ENCODE measurements at regions not wholly inside any gene's neighbourhood (a gene's known extent, or its start where the extent isn't known, plus 50 kb on each side); places are given as distances from the start of the nearest gene placed in this dataset.
A peak's percentile ranks its signal among the peaks of the same experiment; 100 is the strongest.

DNA sequence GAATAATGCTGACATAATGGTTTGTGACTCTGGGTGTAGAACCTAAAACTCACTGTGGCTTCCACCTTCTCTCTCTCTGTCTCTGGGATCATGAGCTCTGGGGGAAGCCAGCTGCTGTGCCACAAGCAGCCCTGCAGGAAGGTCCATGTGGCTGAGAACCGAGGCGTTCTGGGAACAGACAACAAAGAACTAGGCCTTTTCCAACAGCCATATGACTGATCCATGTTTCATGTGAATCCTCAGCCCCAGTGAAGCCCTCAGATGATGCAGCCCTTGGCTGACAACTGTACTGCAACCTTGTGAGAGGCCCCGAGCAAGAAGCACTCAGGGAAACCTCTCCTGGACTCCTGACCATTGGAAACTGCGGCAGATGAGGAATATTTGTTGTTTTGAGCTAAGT lies 56.6 kb downstream of the HLA-G start:
- no peak for DNase-seq

DNA sequence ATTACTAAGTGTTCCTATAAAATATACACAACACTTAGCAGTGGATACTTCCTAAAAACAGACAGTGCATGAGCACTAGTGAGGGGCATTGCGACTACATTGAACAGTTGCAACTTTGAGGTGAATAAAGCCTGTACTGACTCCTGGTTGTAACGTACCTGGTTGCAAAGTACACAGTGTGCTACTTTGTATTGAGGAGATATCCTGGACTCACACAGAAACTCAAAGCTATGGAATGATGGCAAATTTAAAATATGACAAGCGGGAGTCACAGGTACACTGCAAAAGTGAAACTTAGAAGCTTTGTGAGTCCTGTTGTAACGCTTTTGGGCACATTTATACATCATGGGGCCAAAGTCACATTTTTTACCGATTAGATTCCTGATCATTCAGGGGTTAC lies 55.6 kb upstream of the HLA-A start:
- no peak for DNase-seq

DNA sequence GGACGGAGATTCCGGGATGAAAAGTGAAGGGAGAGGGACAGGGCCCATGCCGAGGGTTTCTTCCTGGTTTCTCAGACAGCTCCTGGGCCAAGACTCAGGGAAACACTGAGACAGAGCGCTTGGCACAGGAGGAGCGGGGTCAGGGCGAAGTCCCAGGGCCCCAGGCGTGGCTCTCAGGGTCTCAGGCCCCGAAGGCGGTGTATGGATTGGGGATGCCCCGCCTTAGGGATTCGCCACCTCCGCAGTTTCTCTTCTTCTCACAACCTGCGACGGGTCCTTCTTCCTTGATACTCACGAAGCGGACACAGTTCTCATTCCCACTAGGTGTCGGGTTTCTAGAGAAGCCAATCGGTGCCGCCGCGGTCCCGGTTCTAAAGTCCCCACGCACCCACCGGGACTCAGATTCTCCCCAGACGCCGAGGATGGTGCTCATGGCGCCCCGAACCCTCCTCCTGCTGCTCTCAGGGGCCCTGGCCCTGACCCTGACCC lies 55.0 kb upstream of the HLA-A start:
- peak; percentile 12 for DNase-seq

DNA sequence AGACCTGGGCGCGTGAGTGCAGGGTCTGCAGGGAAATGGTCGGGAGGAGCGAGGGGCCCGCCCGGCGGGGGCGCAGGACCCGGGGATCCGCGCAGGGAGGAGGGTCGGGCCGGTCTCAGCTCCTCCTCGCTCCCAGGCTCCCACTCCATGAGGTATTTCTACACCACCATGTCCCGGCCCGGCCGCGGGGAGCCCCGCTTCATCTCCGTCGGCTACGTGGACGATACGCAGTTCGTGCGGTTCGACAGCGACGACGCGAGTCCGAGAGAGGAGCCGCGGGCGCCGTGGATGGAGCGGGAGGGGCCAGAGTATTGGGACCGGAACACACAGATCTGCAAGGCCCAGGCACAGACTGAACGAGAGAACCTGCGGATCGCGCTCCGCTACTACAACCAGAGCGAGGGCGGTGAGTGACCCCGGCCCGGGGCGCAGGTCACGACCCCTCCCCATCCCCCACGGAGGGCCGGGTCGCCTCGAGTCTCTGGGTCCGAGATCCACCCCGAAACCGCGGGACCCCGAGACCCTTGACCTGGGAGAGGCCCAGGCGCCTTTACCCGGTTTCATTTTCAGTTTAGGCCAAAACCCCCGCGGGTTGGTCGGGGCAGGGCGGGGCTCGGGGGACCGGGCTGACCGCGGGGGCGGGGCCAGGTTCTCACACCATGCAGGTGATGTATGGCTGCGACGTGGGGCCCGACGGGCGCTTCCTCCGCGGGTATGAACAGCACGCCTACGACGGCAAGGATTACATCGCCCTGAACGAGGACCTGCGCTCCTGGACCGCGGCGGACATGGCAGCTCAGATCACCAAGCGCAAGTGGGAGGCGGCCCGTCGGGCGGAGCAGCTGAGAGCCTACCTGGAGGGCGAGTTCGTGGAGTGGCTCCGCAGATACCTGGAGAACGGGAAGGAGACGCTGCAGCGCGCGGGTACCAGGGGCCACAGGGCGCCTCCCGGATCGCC lies 54.2 kb upstream of the HLA-A start:
- peak; percentile 12 for DNase-seq

Measured in renal pelvis (tissue), 1 donor.